ENCODE measurements at regions not wholly inside any gene's neighbourhood (a gene's known extent, or its start where the extent isn't known, plus 50 kb on each side); places are given as distances from the start of the nearest gene placed in this dataset.

GRCh38 chr3:43865351-43865750, 174.6 kb downstream of the ABHD5 start:
- Histone ChIP-seq H2AFZ (ENCODE audit: low read length) (no peak overlapping the region), H3K4me1 (ENCODE audit: control insufficient read depth, extremely low read depth, insufficient read depth, low read length) (peaks cover 21% of the 10 kb centered on the region), H3K36me3 (ENCODE audit: control insufficient read depth, insufficient read depth, low read length) (no peaks in the 10 kb centered on the region), H3K4me3 (replicated peaks in 1 of 4; ENCODE audit: control extremely low read depth in 1 of 4, insufficient read depth in 1 of 4, low read depth in 3 of 4, low read length in 4 of 4) (no peak overlapping the region), H4K20me1 (ENCODE audit: control insufficient read depth, extremely low read depth, insufficient read depth, low read length) (no peaks in the 10 kb centered on the region), H3K9ac (ENCODE audit: insufficient read depth, low read length) (no peak overlapping the region), H3K9me3 (ENCODE audit: control insufficient read depth, insufficient read depth, low read depth, low read length) (no peaks in the 10 kb centered on the region), H3K4me2 (ENCODE audit: extremely low read depth, insufficient read depth, low read length) (no peak overlapping the region), H3K27me3 (ENCODE audit: control insufficient read depth, insufficient read depth, low read length) (no peaks in the 10 kb centered on the region), H3K79me2 (ENCODE audit: control insufficient read depth, insufficient read depth, low read length) (no peaks in the 10 kb centered on the region), H3K27ac (ENCODE audit: insufficient read depth, low read length) (no peak overlapping the region)
- TF ChIP-seq EZH2 (IDR thresholded peaks at IDR 0.05; ENCODE audit: low read length, missing control alignments) (no peak), CTCF (conservative IDR thresholded peaks at IDR 0.05 in 1 of 2, IDR thresholded peaks at IDR 0.05 in 1 of 2; ENCODE audit: low read depth in 1 of 2, low read length in 2 of 2) (no peak)
- no peak for DNase-seq (ENCODE audit: low read depth in 2 of 2)

GRCh38 chr3:43865887-43866528, 175.3 kb downstream of the ABHD5 start:
- no peaks in the 10 kb centered on the region for H4K20me1 ChIP-seq (ENCODE audit: control insufficient read depth, extremely low read depth, insufficient read depth, low read length)
- peaks cover 27% of the 10 kb centered on the region for H3K4me1 ChIP-seq (ENCODE audit: control insufficient read depth, extremely low read depth, insufficient read depth, low read length)
- no peaks in the 10 kb centered on the region for H3K27me3 ChIP-seq (ENCODE audit: control insufficient read depth, insufficient read depth, low read length)
- no peaks in the 10 kb centered on the region for H3K79me2 ChIP-seq (ENCODE audit: control insufficient read depth, insufficient read depth, low read length)
- no peak overlapping the region for H3K27ac ChIP-seq (ENCODE audit: insufficient read depth, low read length)
- H3K36me3 ChIP-seq (ENCODE audit: control insufficient read depth, insufficient read depth, low read length): no peaks in the 10 kb centered on the region
- no peaks in the 10 kb centered on the region for H3K9me3 ChIP-seq (ENCODE audit: control insufficient read depth, insufficient read depth, low read depth, low read length)
- no peak for DNase-seq (ENCODE audit: low read depth in 2 of 2)
- no peak overlapping the region for H3K9ac ChIP-seq (ENCODE audit: insufficient read depth, low read length)
- peak overlapping the region; percentile 1 for H3K4me2 ChIP-seq (ENCODE audit: extremely low read depth, insufficient read depth, low read length)
- H3K4me3 ChIP-seq (replicated peaks in 1 of 4; ENCODE audit: control extremely low read depth in 1 of 4, insufficient read depth in 1 of 4, low read depth in 3 of 4, low read length in 4 of 4): no peak overlapping the region
- TF ChIP-seq EZH2 (IDR thresholded peaks at IDR 0.05; ENCODE audit: low read length, missing control alignments) (no peak), CTCF (conservative IDR thresholded peaks at IDR 0.05 in 1 of 2, IDR thresholded peaks at IDR 0.05 in 1 of 2; ENCODE audit: low read depth in 1 of 2, low read length in 2 of 2) (no peak)
- H2AFZ ChIP-seq (ENCODE audit: low read length): no peak overlapping the region

- Histone ChIP-seq H3K36me3 (ENCODE audit: control insufficient read depth, insufficient read depth, low read length) (no peaks in the 10 kb centered on the region), H4K20me1 (ENCODE audit: control insufficient read depth, extremely low read depth, insufficient read depth, low read length) (no peaks in the 10 kb centered on the region), H3K4me3 (replicated peaks in 1 of 4; ENCODE audit: control extremely low read depth in 1 of 4, insufficient read depth in 1 of 4, low read depth in 3 of 4, low read length in 4 of 4) (no peak overlapping the region), H2AFZ (ENCODE audit: low read length) (no peak overlapping the region), H3K4me2 (ENCODE audit: extremely low read depth, insufficient read depth, low read length) (peak overlapping the region; percentile 1), H3K9ac (ENCODE audit: insufficient read depth, low read length) (no peak overlapping the region), H3K27ac (ENCODE audit: insufficient read depth, low read length) (peak overlapping the region; percentile 6), H3K9me3 (ENCODE audit: control insufficient read depth, insufficient read depth, low read depth, low read length) (no peaks in the 10 kb centered on the region), H3K27me3 (ENCODE audit: control insufficient read depth, insufficient read depth, low read length) (no peaks in the 10 kb centered on the region), H3K79me2 (ENCODE audit: control insufficient read depth, insufficient read depth, low read length) (no peaks in the 10 kb centered on the region), H3K4me1 (ENCODE audit: control insufficient read depth, extremely low read depth, insufficient read depth, low read length) (peaks cover 34% of the 10 kb centered on the region)
- no peak for TF ChIP-seq EZH2 (IDR thresholded peaks at IDR 0.05; ENCODE audit: low read length, missing control alignments)
- no peak for TF ChIP-seq CTCF (conservative IDR thresholded peaks at IDR 0.05 in 1 of 2, IDR thresholded peaks at IDR 0.05 in 1 of 2; ENCODE audit: low read depth in 1 of 2, low read length in 2 of 2)
- peak; percentile 48 to 91 for DNase-seq (ENCODE audit: low read depth in 2 of 2)
These were observed 176.0 kb downstream of the ABHD5 start for GRCh38 chr3:43866529-43867353.

All from fibroblast of lung (primary cell).